Activated CD4-positive, alpha-beta T cell treated with anti-CD3 and anti-CD28 coated beads, Interleukin-2, amount 10 ng/mL, durations not matched to agents 24 days and 14 days (primary cell): ENCODE measurements at regions not wholly inside any gene's neighbourhood (a gene's known extent, or its start where the extent isn't known, plus 50 kb on each side); places are given as distances from the start of the nearest gene placed in this dataset.

Experiments
- DNase-seq: peaks from one replicate; pipeline ENCODE4 v3.0.0; 2022
- H3K27ac Mint-ChIP-seq: one replicate; pipeline ENCODE4 v1.8.0; 2022; ENCODE audit warnings: mild to moderate bottlenecking, mixed read lengths
- H3K27me3 Mint-ChIP-seq: one replicate; pipeline ENCODE4 v1.8.0; 2022; ENCODE audit warnings: mixed read lengths
- H3K36me3 Mint-ChIP-seq: one replicate; pipeline ENCODE4 v1.8.0; 2022; ENCODE audit warnings: low read depth, mild to moderate bottlenecking, mixed read lengths
- H3K4me1 Mint-ChIP-seq: one replicate; pipeline ENCODE4 v1.8.0; 2021; ENCODE audit warnings: mixed read lengths
- H3K4me3 Mint-ChIP-seq: one replicate; pipeline ENCODE4 v1.8.0; 2022; ENCODE audit warnings: mild to moderate bottlenecking, moderate library complexity, mixed read lengths
- H3K9me3 Mint-ChIP-seq: one replicate; pipeline ENCODE4 v1.8.0; 2021; ENCODE audit warnings: mixed read lengths
- intact Hi-C: fragments of 100-400 bp; cut with micrococcal nuclease; formaldehyde crosslinking; loops from one replicate; pipeline ENCODE4 v1.15.1; 2023

- intact Hi-C loops: no loop called here
- Mint-ChIP-seq H3K27me3 (no peaks in the 10 kb centered on the region), H3K4me1 (no peaks in the 10 kb centered on the region), H3K27ac (no peak overlapping the region), H3K36me3 (no peaks in the 10 kb centered on the region), H3K9me3 (no peaks in the 10 kb centered on the region), H3K4me3 (no peak overlapping the region)
- DNase-seq: no peak
Measured at GRCh38 chr4:131119661-131120060, 2023.7 kb downstream of the C4orf33 start.

- Mint-ChIP-seq H3K27me3 (no peaks in the 10 kb centered on the region), H3K4me1 (no peaks in the 10 kb centered on the region), H3K36me3 (no peaks in the 10 kb centered on the region), H3K9me3 (no peaks in the 10 kb centered on the region), H3K27ac (no peak overlapping the region), H3K4me3 (no peak overlapping the region)
- intact Hi-C loops: no loop called here
- no peak for DNase-seq
Measured at GRCh38 chr4:131137196-131137595, 2011.9 kb upstream of the PCDH10 start.

GRCh38 chr4:131159261-131159660, 1989.8 kb upstream of the PCDH10 start:
- DNase-seq: no peak
- no peak overlapping the region for H3K4me3 Mint-ChIP-seq
- no peaks in the 10 kb centered on the region for H3K4me1 Mint-ChIP-seq
- no peak overlapping the region for H3K27ac Mint-ChIP-seq
- intact Hi-C loops: no loop called here
- no peaks in the 10 kb centered on the region for H3K36me3 Mint-ChIP-seq
- H3K27me3 Mint-ChIP-seq: no peaks in the 10 kb centered on the region
- no peaks in the 10 kb centered on the region for H3K9me3 Mint-ChIP-seq

GRCh38 chr4:131192318-131192717, 1956.8 kb upstream of the PCDH10 start:
- Mint-ChIP-seq H3K27me3 (no peaks in the 10 kb centered on the region), H3K4me3 (no peak overlapping the region), H3K27ac (no peak overlapping the region), H3K4me1 (no peaks in the 10 kb centered on the region), H3K9me3 (no peaks in the 10 kb centered on the region), H3K36me3 (no peaks in the 10 kb centered on the region)
- intact Hi-C loops: no loop called here
- no peak for DNase-seq

- Mint-ChIP-seq H3K4me1 (no peaks in the 10 kb centered on the region), H3K4me3 (no peak overlapping the region), H3K27ac (no peak overlapping the region), H3K36me3 (no peaks in the 10 kb centered on the region), H3K27me3 (no peaks in the 10 kb centered on the region), H3K9me3 (no peaks in the 10 kb centered on the region)
- DNase-seq: no peak
- intact Hi-C loops: no loop called here
Measured at GRCh38 chr4:131207589-131207988, 1941.5 kb upstream of the PCDH10 start.

- no peaks in the 10 kb centered on the region for H3K36me3 Mint-ChIP-seq
- no peaks in the 10 kb centered on the region for H3K27me3 Mint-ChIP-seq
- no peaks in the 10 kb centered on the region for H3K4me1 Mint-ChIP-seq
- H3K27ac Mint-ChIP-seq: no peak overlapping the region
- no peak overlapping the region for H3K4me3 Mint-ChIP-seq
- intact Hi-C loops: no loop called here
- H3K9me3 Mint-ChIP-seq: no peaks in the 10 kb centered on the region
- DNase-seq: no peak
Measured at GRCh38 chr4:131248314-131248713, 1900.8 kb upstream of the PCDH10 start.

GRCh38 chr4:131251321-131251720, 1897.8 kb upstream of the PCDH10 start:
- no peaks in the 10 kb centered on the region for H3K9me3 Mint-ChIP-seq
- H3K27me3 Mint-ChIP-seq: no peaks in the 10 kb centered on the region
- H3K4me1 Mint-ChIP-seq: no peaks in the 10 kb centered on the region
- H3K36me3 Mint-ChIP-seq: no peaks in the 10 kb centered on the region
- intact Hi-C loops: no loop called here
- no peak overlapping the region for H3K27ac Mint-ChIP-seq
- DNase-seq: no peak
- no peak overlapping the region for H3K4me3 Mint-ChIP-seq

GRCh38 chr4:131257241-131257640, 1891.9 kb upstream of the PCDH10 start:
- Mint-ChIP-seq H3K27me3 (no peaks in the 10 kb centered on the region), H3K27ac (no peak overlapping the region), H3K36me3 (no peaks in the 10 kb centered on the region), H3K9me3 (no peaks in the 10 kb centered on the region), H3K4me3 (no peak overlapping the region), H3K4me1 (no peaks in the 10 kb centered on the region)
- intact Hi-C loops: no loop called here
- DNase-seq: no peak

GRCh38 chr4:131258361-131258760, 1890.7 kb upstream of the PCDH10 start:
- intact Hi-C loops: no loop called here

GRCh38 chr4:131288441-131288840, 1860.7 kb upstream of the PCDH10 start:
- DNase-seq: no peak
- Mint-ChIP-seq H3K4me3 (no peak overlapping the region), H3K27ac (no peak overlapping the region), H3K9me3 (peaks cover 9% of the 10 kb centered on the region), H3K36me3 (no peaks in the 10 kb centered on the region), H3K27me3 (no peaks in the 10 kb centered on the region), H3K4me1 (no peaks in the 10 kb centered on the region)
- intact Hi-C loops: no loop called here

More at GRCh38 chr4:131258361-131258760, 1890.7 kb upstream of the PCDH10 start:
- Mint-ChIP-seq H3K4me1 (no peaks in the 10 kb centered on the region), H3K27me3 (no peaks in the 10 kb centered on the region), H3K27ac (no peak overlapping the region), H3K36me3 (no peaks in the 10 kb centered on the region), H3K9me3 (no peaks in the 10 kb centered on the region), H3K4me3 (no peak overlapping the region)
- DNase-seq: no peak

- no peaks in the 10 kb centered on the region for H3K36me3 Mint-ChIP-seq
Measured at GRCh38 chr4:131296192-131296591, 1852.9 kb upstream of the PCDH10 start.

GRCh38 chr4:131302108-131302507, 1847.0 kb upstream of the PCDH10 start:
- DNase-seq: no peak
- no peaks in the 10 kb centered on the region for H3K27me3 Mint-ChIP-seq
- H3K4me1 Mint-ChIP-seq: no peaks in the 10 kb centered on the region
- no peak overlapping the region for H3K27ac Mint-ChIP-seq
- H3K36me3 Mint-ChIP-seq: no peaks in the 10 kb centered on the region
- intact Hi-C loops: no loop called here
- peaks cover 5% of the 10 kb centered on the region for H3K9me3 Mint-ChIP-seq
- H3K4me3 Mint-ChIP-seq: no peak overlapping the region

More at GRCh38 chr4:131296192-131296591, 1852.9 kb upstream of the PCDH10 start:
- DNase-seq: no peak
- no peak overlapping the region for H3K27ac Mint-ChIP-seq
- no peak overlapping the region for H3K4me3 Mint-ChIP-seq
- H3K4me1 Mint-ChIP-seq: no peaks in the 10 kb centered on the region
- intact Hi-C loops: no loop called here
- H3K27me3 Mint-ChIP-seq: no peaks in the 10 kb centered on the region
- H3K9me3 Mint-ChIP-seq: peaks cover 5% of the 10 kb centered on the region

GRCh38 chr4:131304686-131305085, 1844.4 kb upstream of the PCDH10 start:
- H3K4me1 Mint-ChIP-seq: no peaks in the 10 kb centered on the region
- H3K4me3 Mint-ChIP-seq: no peak overlapping the region
- H3K27ac Mint-ChIP-seq: no peak overlapping the region
- H3K36me3 Mint-ChIP-seq: no peaks in the 10 kb centered on the region
- DNase-seq: no peak
- intact Hi-C loops: no loop called here
- no peaks in the 10 kb centered on the region for H3K27me3 Mint-ChIP-seq
- H3K9me3 Mint-ChIP-seq: peaks cover 5% of the 10 kb centered on the region

GRCh38 chr4:131309628-131310027, 1839.5 kb upstream of the PCDH10 start:
- no peaks in the 10 kb centered on the region for H3K27me3 Mint-ChIP-seq
- no peaks in the 10 kb centered on the region for H3K4me1 Mint-ChIP-seq
- no peaks in the 10 kb centered on the region for H3K9me3 Mint-ChIP-seq
- intact Hi-C loops: no loop called here
- no peak for DNase-seq
- no peak overlapping the region for H3K4me3 Mint-ChIP-seq
- no peaks in the 10 kb centered on the region for H3K36me3 Mint-ChIP-seq
- H3K27ac Mint-ChIP-seq: no peak overlapping the region

- intact Hi-C loops: no loop called here
- H3K36me3 Mint-ChIP-seq: no peaks in the 10 kb centered on the region
- DNase-seq: no peak
- no peak overlapping the region for H3K4me3 Mint-ChIP-seq
- no peaks in the 10 kb centered on the region for H3K4me1 Mint-ChIP-seq
- H3K27ac Mint-ChIP-seq: no peak overlapping the region
- H3K27me3 Mint-ChIP-seq: no peaks in the 10 kb centered on the region
- peaks cover 3% of the 10 kb centered on the region for H3K9me3 Mint-ChIP-seq
Measured at GRCh38 chr4:131316086-131316485, 1833.0 kb upstream of the PCDH10 start.
